DND-41 (cell line): ENCODE measurements at regions not wholly inside any gene's neighbourhood (a gene's known extent, or its start where the extent isn't known, plus 50 kb on each side); places are given as distances from the start of the nearest gene placed in this dataset.
A peak's percentile ranks its signal among the peaks of the same experiment; 100 is the strongest.
"Not testable (repeated sequence)": the region's sequence is repeated elsewhere in the genome, so short reads cannot be mapped to it uniquely, and the experiment has no call there.

Source experiments
- ATAC-seq: fragments of 200-7000 bp; cut with Tn5 transposase; 3 replicates; pipeline ENCODE4 v1.9.1; 2021; ENCODE audit warnings: low read depth; ENCODE audit not compliant: insufficient read depth
- DNase-seq: peaks from one replicate; pipeline ENCODE4 v3.0.0-alpha.2; 2020
- H2AFZ ChIP-seq: 2 replicates; pipeline ENCODE4 v1.6.0; 2012; ENCODE audit warnings: low read depth, low read length
- H3K27ac ChIP-seq: 2 replicates; pipeline ENCODE4 v1.5.1; 2012; ENCODE audit warnings: low read length, inconsistent platforms
- H3K27me3 ChIP-seq: fragments of 200-600 bp; sonication (generic); 2 replicates; pipeline ENCODE4 v1.6.0; 2012; ENCODE audit warnings: low read length, mild to moderate bottlenecking, inconsistent platforms; ENCODE audit not compliant: insufficient read depth, poor library complexity
- H3K36me3 ChIP-seq: 2 replicates; pipeline ENCODE4 v1.5.1; 2012; ENCODE audit warnings: low read length, inconsistent platforms; ENCODE audit not compliant: insufficient read depth
- H3K4me1 ChIP-seq: 2 replicates; pipeline ENCODE4 v1.5.1; 2012; ENCODE audit warnings: mild to moderate bottlenecking, low read length; ENCODE audit not compliant: insufficient read depth
- H3K4me2 ChIP-seq: 2 replicates; pipeline ENCODE4 v1.6.0; 2012; ENCODE audit warnings: mild to moderate bottlenecking, moderate library complexity, low read length, inconsistent platforms; ENCODE audit not compliant: insufficient read depth
- H3K4me3 ChIP-seq, 2 experiments: fragments of 200-600 bp in 1 of 2; shearing (Covaris generic) in 1 of 2; 2 replicates each; pipeline ENCODE4 v1.5.1; 2012 to 2016; ENCODE audit warnings: inconsistent platforms in 2 of 2, low read length in 2 of 2, mild to moderate bottlenecking in 2 of 2, low read depth in 1 of 2, moderate library complexity in 1 of 2
- H3K79me2 ChIP-seq: 2 replicates; pipeline ENCODE4 v1.6.0; 2012; ENCODE audit warnings: low read length, inconsistent platforms; ENCODE audit not compliant: insufficient read depth
- H3K9ac ChIP-seq: 2 replicates; pipeline ENCODE4 v1.6.0; 2012; ENCODE audit warnings: low read depth, mild to moderate bottlenecking, inconsistent platforms, low read length, moderate library complexity
- H3K9me3 ChIP-seq: 2 replicates; pipeline ENCODE4 v1.5.1; 2012; ENCODE audit warnings: low read length, moderate library complexity, mild to moderate bottlenecking, inconsistent platforms; ENCODE audit not compliant: insufficient read depth, severe bottlenecking
- H4K20me1 ChIP-seq: 2 replicates; pipeline ENCODE4 v1.6.0; 2012; ENCODE audit warnings: low read length; ENCODE audit not compliant: insufficient read depth
- EZH2 ChIP-seq: IDR thresholded peaks from 3 replicates; pipeline ENCODE4 v1.6.1; 2012; ENCODE audit warnings: borderline replicate concordance, low read depth, mild to moderate bottlenecking, moderate library complexity, low read length, inconsistent platforms; ENCODE audit not compliant: severe bottlenecking
- TF ChIP-seq, protein P1 (sequence below): IDR thresholded peaks from 2 replicates; pipeline ENCODE4 v1.5.1; 2012; ENCODE audit warnings: borderline replicate concordance, low read length, moderate library complexity, mild to moderate bottlenecking; ENCODE audit not compliant: poor library complexity, severe bottlenecking; ENCODE audit errors: extremely low read depth

DNA sequence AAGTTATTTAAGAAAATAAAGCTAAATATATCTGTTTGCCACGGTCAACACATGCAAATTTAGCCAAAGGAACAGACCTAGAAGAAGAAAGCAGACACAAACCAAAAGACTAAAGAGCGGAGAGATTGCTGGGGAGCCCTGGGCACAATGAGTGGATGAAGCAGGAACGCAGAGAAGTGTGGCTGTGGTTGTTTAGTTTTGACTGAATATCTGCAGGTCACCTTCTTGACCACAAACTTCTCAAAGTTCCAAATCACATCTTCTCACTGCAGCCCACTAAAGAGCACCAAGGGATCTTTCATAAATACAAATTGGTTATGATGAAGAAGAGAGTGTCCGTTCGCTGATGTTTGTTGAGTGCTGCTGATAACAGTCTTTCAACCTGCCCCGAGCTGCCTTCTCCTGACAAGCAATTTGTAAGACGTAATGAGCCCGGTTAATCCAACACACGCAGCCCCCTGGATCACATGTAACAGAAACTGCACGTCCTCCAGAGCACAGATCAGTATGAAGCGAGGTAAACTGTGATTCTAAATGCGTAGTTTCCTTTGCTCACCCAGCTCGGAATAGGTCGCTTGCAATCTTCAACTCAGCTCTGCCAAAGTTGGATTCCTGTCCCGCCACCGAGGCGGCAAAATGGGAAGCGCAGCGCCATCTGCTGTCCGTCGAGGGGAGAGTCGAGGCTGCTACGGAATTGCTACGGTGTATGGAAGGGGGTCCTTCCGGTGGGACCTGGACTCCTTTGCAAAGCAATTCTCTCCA lies 120.8 kb downstream of the GXYLT1 start:
- no peak overlapping the region for H3K27ac ChIP-seq
- ATAC-seq (peak; percentile 97), DNase-seq (peak; percentile 73)
- TF ChIP-seq EZH2: no peak
- TF ChIP-seq, protein P1, sequence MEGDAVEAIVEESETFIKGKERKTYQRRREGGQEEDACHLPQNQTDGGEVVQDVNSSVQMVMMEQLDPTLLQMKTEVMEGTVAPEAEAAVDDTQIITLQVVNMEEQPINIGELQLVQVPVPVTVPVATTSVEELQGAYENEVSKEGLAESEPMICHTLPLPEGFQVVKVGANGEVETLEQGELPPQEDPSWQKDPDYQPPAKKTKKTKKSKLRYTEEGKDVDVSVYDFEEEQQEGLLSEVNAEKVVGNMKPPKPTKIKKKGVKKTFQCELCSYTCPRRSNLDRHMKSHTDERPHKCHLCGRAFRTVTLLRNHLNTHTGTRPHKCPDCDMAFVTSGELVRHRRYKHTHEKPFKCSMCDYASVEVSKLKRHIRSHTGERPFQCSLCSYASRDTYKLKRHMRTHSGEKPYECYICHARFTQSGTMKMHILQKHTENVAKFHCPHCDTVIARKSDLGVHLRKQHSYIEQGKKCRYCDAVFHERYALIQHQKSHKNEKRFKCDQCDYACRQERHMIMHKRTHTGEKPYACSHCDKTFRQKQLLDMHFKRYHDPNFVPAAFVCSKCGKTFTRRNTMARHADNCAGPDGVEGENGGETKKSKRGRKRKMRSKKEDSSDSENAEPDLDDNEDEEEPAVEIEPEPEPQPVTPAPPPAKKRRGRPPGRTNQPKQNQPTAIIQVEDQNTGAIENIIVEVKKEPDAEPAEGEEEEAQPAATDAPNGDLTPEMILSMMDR: peak; percentile 94
- no peaks in the 10 kb centered on the region for H4K20me1 ChIP-seq
- peak overlapping the region; percentile 29; the same call in 1 of the 2 replicates for H3K4me2 ChIP-seq
- no peak overlapping the region for H3K9ac ChIP-seq
- H3K36me3 ChIP-seq: no peaks in the 10 kb centered on the region
- no peaks in the 10 kb centered on the region for H3K79me2 ChIP-seq
- no peak overlapping the region for H2AFZ ChIP-seq
- no peaks in the 10 kb centered on the region for H3K27me3 ChIP-seq
- no peaks in the 10 kb centered on the region for H3K9me3 ChIP-seq
- no peak overlapping the region for H3K4me3 ChIP-seq
- no peaks in the 10 kb centered on the region for H3K4me1 ChIP-seq

DNA sequence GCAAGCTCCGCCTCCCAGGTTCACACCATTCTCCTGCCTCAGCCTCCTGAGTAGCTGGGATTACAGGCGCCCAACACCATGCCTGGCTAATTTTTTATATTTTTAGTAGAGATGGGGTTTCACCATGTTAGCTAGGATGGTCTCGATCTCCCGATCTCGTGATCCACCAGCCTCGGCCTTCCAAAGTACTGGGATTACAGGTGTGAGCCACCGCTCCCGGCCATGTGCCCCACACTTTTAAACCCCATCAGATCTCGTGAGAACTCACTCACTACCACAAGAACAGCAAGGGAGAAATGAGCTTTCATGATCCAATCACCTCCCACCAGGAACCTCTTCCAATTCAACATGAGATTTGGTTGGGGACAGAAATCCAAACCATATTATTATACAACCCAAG lies 122.7 kb downstream of the GXYLT1 start:
- H3K4me3 ChIP-seq, H3K4me2 ChIP-seq, H3K27me3 ChIP-seq, H3K4me1 ChIP-seq, H4K20me1 ChIP-seq, H3K9ac ChIP-seq, ATAC-seq, H3K79me2 ChIP-seq, H3K36me3 ChIP-seq, H2AFZ ChIP-seq, DNase-seq, H3K27ac ChIP-seq, H3K9me3 ChIP-seq: not testable (repeated sequence)

- no peaks in the 10 kb centered on the region for H4K20me1 ChIP-seq
- DNase-seq: no peak
- H3K79me2 ChIP-seq: no peaks in the 10 kb centered on the region
- no peaks in the 10 kb centered on the region for H3K27me3 ChIP-seq
- H3K27ac ChIP-seq: no peak overlapping the region
- no peaks in the 10 kb centered on the region for H3K9me3 ChIP-seq
- H3K36me3 ChIP-seq: no peaks in the 10 kb centered on the region
- H2AFZ ChIP-seq: no peak overlapping the region
- no peaks in the 10 kb centered on the region for H3K4me1 ChIP-seq
- no peak overlapping the region for H3K4me3 ChIP-seq
- TF ChIP-seq EZH2: no peak
- TF ChIP-seq, protein P1: no peak
- H3K4me2 ChIP-seq: no peak overlapping the region
- no peak overlapping the region for H3K9ac ChIP-seq
- ATAC-seq: no peak
These were observed 123.2 kb downstream of the GXYLT1 start for GRCh38 chr12:42021469-42021868.

DNA sequence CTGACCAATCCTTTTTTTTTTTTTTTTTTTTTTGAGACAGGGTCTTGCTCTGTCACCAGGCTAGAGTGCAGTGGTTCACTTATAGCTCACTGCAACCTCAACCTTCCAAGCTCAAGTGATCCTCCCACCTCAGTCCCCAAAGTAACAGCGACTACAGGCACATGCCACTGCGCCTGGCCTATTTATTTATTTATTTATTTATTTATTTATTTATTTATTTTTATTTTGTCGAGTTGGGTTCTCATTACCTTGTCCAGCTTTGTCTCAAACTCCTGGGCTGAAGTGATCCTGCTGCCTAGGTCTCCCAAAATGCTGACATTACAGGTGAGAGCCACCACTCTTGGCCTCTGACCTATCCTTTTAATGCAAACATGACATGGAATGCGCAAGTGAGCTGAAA lies 124.4 kb downstream of the GXYLT1 start:
- H3K9ac ChIP-seq: no peak overlapping the region
- H4K20me1 ChIP-seq: no peaks in the 10 kb centered on the region
- H3K4me2 ChIP-seq: no peak overlapping the region
- no peaks in the 10 kb centered on the region for H3K27me3 ChIP-seq
- H3K4me3 ChIP-seq: no peak overlapping the region
- no peak overlapping the region for H2AFZ ChIP-seq
- DNase-seq (no peak), ATAC-seq (no peak)
- TF ChIP-seq EZH2: no peak
- H3K4me1 ChIP-seq: no peaks in the 10 kb centered on the region
- H3K79me2 ChIP-seq: no peaks in the 10 kb centered on the region
- H3K9me3 ChIP-seq: no peaks in the 10 kb centered on the region
- H3K36me3 ChIP-seq: no peaks in the 10 kb centered on the region
- no peak overlapping the region for H3K27ac ChIP-seq
